HUES6 (cell line): ENCODE measurements at regions not wholly inside any gene's neighbourhood (a gene's known extent, or its start where the extent isn't known, plus 50 kb on each side); places are given as distances from the start of the nearest gene placed in this dataset.

Source experiments
- H3K27ac ChIP-seq: 2 replicates; pipeline ENCODE4 v1.7.0; 2013; ENCODE audit warnings: low read depth, mild to moderate bottlenecking, low read length, inconsistent platforms
- H3K27me3 ChIP-seq: 2 replicates; pipeline ENCODE4 v1.6.1; 2013; ENCODE audit warnings: low read length; ENCODE audit not compliant: control insufficient read depth, insufficient read depth
- H3K36me3 ChIP-seq: 2 replicates; pipeline ENCODE4 v1.6.1; 2013; ENCODE audit warnings: low read length; ENCODE audit not compliant: control insufficient read depth, insufficient read depth
- H3K4me1 ChIP-seq: 2 replicates; pipeline ENCODE4 v1.6.1; 2013; ENCODE audit warnings: low read length; ENCODE audit not compliant: control insufficient read depth, insufficient read depth
- H3K4me3 ChIP-seq: 2 replicates; pipeline ENCODE4 v1.5.1; 2013; ENCODE audit warnings: low read depth, low read length
- H3K9ac ChIP-seq: one replicate; pipeline ENCODE4 v1.6.1; 2013; ENCODE audit warnings: mild to moderate bottlenecking, low read length
- H3K9me3 ChIP-seq: 2 replicates; pipeline ENCODE4 v1.6.1; 2013; ENCODE audit warnings: low read depth, low read length; ENCODE audit not compliant: control insufficient read depth, insufficient read depth

- H3K9ac ChIP-seq, result no peak overlapping the region
- H3K36me3 ChIP-seq, result no peaks in the 10 kb centered on the region
- no peak overlapping the region for H3K27ac ChIP-seq
- no peak overlapping the region for H3K4me3 ChIP-seq
- H3K4me1 ChIP-seq, result peaks cover 38% of the 10 kb centered on the region
- no peaks in the 10 kb centered on the region for H3K27me3 ChIP-seq
- H3K9me3 ChIP-seq, result peaks cover 17% of the 10 kb centered on the region
These were observed 262.9 kb downstream of the PTPRU start for GRCh38 chr1:29499104-29499650.

DNA sequence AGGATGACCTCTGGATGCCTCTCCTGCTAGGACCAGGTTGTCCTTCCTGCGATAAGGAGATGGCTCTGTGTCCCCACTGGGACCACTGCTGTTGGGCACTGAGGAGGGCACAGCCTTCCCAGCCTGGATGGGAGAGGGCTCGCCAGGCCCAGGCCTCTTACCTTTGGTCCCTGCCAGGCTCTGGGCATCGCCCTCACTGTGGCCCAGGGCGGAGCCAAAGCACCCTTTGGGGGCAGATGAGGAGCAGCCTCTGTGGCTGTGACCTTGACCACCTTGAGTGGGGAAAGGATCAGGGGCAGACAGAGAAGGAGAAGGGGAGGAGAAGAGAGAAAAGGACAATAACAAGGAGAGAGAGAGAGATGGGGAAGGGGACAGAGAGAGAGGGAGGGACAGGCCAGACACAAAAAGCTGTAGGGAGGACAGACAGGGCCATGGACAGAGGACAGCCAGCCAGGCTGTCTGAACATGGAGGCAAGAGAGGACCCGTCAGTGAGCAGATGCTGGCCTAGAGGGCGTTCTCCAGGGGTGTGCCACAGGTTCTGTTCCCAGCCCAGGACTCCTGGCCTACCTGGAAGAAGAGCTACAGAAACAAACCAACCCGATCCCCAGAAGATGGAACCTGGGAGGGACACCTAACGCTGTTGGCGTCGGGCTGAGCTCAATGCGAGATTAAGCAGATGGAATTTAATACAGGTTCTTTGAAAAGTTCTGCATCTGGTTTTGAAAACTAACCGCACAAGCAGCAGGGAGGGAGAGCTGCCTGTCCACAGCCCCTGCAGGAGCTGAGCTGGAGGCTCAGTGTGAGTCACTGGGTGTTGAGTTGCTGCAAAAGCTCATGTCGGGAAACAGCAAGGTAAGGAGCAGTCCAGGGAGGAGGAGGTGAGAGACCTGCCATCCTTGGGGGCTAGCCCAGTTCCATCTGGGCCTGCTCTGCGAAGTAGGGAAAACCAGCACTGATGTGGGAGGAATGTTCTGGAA lies 262.1 kb downstream of the PTPRU start:
- Histone ChIP-seq H3K9me3 (peaks cover 21% of the 10 kb centered on the region), H3K4me3 (no peak overlapping the region)

DNA sequence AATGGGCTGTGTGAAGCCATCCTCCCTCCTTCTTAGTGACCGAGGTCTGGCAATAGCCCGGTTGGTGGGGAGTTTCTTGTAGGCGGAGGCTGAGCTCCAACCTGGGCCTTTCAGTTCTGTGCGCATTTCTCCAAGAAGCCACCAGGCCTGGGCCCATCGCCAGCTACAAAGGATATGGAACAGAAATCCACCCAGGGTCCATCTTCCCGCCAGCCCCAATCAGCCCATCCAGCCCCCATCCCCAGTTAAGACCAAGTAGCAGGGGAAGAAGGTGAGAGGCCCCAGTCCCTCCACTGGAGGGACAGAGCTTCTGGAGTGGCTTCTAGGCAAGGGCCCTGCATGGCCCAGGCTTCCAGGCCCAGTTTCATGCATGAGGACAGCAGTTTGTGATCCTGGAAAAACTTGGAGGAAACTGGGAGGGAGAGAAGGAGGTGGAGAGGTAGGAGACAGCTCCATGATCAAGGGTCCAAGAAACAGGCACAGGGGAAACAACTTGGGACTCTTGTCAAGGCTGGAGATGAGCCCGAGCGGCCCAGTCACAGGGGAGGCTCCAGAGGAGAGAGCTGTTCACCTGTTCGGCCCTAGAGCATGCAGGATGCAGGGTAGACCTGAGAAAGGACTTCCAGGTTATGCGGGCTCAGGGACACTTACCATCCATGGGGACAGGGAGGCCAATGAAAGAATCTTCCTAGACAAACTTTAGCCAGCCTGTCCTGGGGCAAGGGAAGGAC lies 261.2 kb downstream of the PTPRU start:
- Histone ChIP-seq H3K27ac (no peak overlapping the region), H3K27me3 (no peaks in the 10 kb centered on the region), H3K4me3 (no peak overlapping the region), H3K36me3 (no peaks in the 10 kb centered on the region), H3K9me3 (peaks cover 21% of the 10 kb centered on the region), H3K4me1 (peaks cover 22% of the 10 kb centered on the region), H3K9ac (no peak overlapping the region)

More for the DNA sequence above, 262.1 kb downstream of the PTPRU start:
- H3K9ac ChIP-seq, result no peak overlapping the region
- H3K36me3 ChIP-seq, result no peaks in the 10 kb centered on the region
- no peaks in the 10 kb centered on the region for H3K27me3 ChIP-seq
- H3K27ac ChIP-seq, result no peak overlapping the region
- H3K4me1 ChIP-seq, result peaks cover 30% of the 10 kb centered on the region

DNA sequence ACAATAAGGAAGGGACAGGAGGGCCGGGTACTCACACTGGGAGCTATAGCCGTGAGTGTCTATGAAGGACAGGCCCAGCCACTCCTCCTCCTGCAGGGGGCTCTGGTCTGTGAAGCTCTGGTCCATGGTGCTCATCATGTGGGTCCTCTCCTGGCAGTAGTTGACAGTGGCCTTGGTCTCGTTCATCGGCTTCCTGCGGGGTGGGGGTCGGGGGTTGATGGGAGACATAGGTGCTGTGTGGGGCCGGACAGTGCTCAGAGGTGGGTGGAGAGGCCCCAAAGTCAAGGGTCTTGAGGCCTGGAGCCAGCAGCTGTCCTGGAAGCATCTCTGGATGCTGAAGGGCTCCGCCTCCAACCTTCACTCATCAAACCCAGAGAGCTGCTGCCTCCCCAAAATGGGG lies 260.4 kb downstream of the PTPRU start:
- H3K9me3 ChIP-seq, result peaks cover 21% of the 10 kb centered on the region
- H3K27me3 ChIP-seq, result no peaks in the 10 kb centered on the region
- H3K36me3 ChIP-seq, result no peaks in the 10 kb centered on the region
- H3K4me3 ChIP-seq, result no peak overlapping the region
- H3K9ac ChIP-seq, result no peak overlapping the region
- H3K4me1 ChIP-seq, result peaks cover 19% of the 10 kb centered on the region
- no peak overlapping the region for H3K27ac ChIP-seq

- Histone ChIP-seq H3K27me3 (no peaks in the 10 kb centered on the region), H3K36me3 (no peaks in the 10 kb centered on the region), H3K9me3 (peaks cover 16% of the 10 kb centered on the region), H3K9ac (no peak overlapping the region), H3K4me3 (no peak overlapping the region), H3K27ac (no peak overlapping the region), H3K4me1 (no peaks in the 10 kb centered on the region)
These were observed 254.0 kb downstream of the PTPRU start for GRCh38 chr1:29490204-29490934.

DNA sequence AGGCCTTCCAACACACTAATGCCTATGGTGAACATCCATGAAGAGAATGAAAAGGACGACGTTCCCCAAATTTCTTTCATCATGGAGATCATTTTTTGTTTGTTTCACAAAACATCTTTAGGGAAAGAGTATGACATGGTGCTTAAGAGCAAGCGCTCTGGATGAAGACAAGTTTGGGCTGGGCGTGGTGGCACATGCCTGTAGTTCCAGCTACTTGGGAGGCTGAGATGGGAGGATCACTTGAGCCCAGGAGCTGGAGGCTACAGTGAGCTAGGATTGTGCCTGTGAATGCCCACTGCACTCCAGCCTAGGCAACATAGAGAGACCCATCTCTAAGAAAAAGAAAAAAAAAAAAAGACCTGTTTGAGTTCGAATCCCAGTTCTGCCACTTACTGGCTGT lies 253.1 kb downstream of the PTPRU start:
- peaks cover 7% of the 10 kb centered on the region for H3K9me3 ChIP-seq

DNA sequence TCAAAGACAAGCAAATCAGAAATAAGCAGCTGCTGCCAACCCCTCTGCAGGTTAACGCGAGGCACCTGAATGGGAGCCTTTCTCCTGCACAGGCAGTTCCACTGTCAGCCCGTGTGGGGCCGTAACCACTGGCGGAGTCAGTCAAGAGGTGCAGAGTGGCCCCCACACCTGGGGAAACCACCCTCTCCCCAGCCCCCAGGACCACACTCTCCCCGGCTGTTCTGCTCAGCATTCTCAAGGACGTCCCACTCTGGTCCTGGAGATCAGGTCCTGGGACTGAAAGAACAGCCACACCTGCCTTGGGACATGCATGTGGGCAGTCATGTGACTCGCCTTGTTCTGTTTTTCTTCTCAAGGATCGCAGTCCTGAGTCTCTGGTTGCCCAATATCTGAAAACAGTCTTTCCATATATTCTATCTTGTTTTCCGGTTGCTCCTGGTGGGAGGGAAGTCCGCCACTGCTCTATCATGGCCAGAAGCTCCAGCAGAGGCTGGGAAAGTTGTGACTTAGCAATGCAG lies 252.5 kb downstream of the PTPRU start:
- H3K9ac ChIP-seq, result no peak overlapping the region
- no peaks in the 10 kb centered on the region for H3K36me3 ChIP-seq
- H3K4me3 ChIP-seq, result no peak overlapping the region
- no peaks in the 10 kb centered on the region for H3K4me1 ChIP-seq
- H3K9me3 ChIP-seq, result peaks cover 3% of the 10 kb centered on the region; the same call in 1 of the 2 replicates
- no peak overlapping the region for H3K27ac ChIP-seq
- H3K27me3 ChIP-seq, result no peaks in the 10 kb centered on the region

More for the DNA sequence above, 253.1 kb downstream of the PTPRU start:
- no peak overlapping the region for H3K27ac ChIP-seq
- H3K4me3 ChIP-seq, result no peak overlapping the region
- no peak overlapping the region for H3K9ac ChIP-seq
- H3K36me3 ChIP-seq, result no peaks in the 10 kb centered on the region
- H3K27me3 ChIP-seq, result no peaks in the 10 kb centered on the region
- no peaks in the 10 kb centered on the region for H3K4me1 ChIP-seq

DNA sequence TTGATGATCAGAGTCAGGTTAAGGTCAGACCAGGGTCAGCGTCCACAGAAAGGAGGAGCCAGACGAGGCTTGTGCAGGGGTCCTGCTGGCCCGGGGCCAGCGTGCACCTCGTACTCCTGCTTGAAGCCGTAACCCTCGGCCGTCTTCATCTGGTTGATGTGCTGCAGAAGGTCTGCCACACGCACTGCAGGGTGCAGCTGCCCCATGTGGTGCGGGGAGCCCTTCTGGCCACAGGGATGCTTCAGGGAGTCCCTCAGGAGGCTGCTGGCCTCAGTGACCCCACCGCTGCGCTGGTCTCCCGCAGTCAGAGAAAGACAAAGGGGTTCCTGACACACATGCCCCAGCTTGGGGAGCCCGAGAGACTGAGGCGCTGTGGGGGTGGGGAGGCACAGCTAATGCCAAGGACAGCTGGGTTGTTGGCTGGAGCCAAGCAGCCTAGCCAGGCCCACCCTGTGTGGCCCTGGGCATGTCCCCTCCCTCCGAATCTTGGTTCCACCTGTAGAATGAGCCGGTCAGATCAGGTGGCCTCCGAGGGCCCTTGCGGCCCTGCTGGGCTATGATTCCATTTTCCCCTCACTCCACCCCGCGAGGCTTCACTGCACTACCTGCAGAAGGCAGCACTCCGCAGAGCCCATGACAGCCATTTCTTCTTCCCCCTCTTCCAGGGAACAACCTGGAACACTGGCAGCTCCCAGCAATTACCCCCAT lies 251.9 kb downstream of the PTPRU start:
- Histone ChIP-seq H3K36me3 (no peaks in the 10 kb centered on the region), H3K4me1 (no peaks in the 10 kb centered on the region), H3K4me3 (no peak overlapping the region), H3K9ac (no peak overlapping the region), H3K9me3 (no peaks in the 10 kb centered on the region), H3K27ac (no peak overlapping the region), H3K27me3 (no peaks in the 10 kb centered on the region)

GRCh38 chr1:29487291-29487690 lies 251.0 kb downstream of the PTPRU start:
- H3K9me3 ChIP-seq, result no peaks in the 10 kb centered on the region
- no peak overlapping the region for H3K9ac ChIP-seq
- H3K4me3 ChIP-seq, result no peak overlapping the region

More at GRCh38 chr1:29487291-29487690, 251.0 kb downstream of the PTPRU start:
- H3K27me3 ChIP-seq, result 0 out of 2 replicates have a peak, but pooled peaks cover 1% of the 10 kb centered on the region
- H3K27ac ChIP-seq, result no peak overlapping the region
- no peaks in the 10 kb centered on the region for H3K36me3 ChIP-seq
- H3K4me1 ChIP-seq, result no peaks in the 10 kb centered on the region
